Mammary epithelial cell (primary cell): ENCODE measurements at regions not wholly inside any gene's neighbourhood (a gene's known extent, or its start where the extent isn't known, plus 50 kb on each side); places are given as distances from the start of the nearest gene placed in this dataset.

Source experiments
- EZH2 ChIP-seq: IDR thresholded peaks from 2 replicates; pipeline ENCODE4 v1.6.1; 2012; ENCODE audit warnings: low read length, inconsistent platforms, borderline replicate concordance
- TF ChIP-seq, protein P1 (sequence below), 2 donors: IDR thresholded peaks in 1 of 2; conservative IDR thresholded peaks in 1 of 2; 2 replicates each; pipeline ENCODE4 v1.5.1; 2011 to 2012; ENCODE audit warnings: inconsistent platforms in 2 of 2, low read length in 2 of 2, mild to moderate bottlenecking in 2 of 2, control low read depth in 1 of 2, low read depth in 1 of 2; ENCODE audit not compliant: insufficient read depth in 1 of 2; ENCODE audit errors: extremely low read depth in 1 of 2

DNA sequence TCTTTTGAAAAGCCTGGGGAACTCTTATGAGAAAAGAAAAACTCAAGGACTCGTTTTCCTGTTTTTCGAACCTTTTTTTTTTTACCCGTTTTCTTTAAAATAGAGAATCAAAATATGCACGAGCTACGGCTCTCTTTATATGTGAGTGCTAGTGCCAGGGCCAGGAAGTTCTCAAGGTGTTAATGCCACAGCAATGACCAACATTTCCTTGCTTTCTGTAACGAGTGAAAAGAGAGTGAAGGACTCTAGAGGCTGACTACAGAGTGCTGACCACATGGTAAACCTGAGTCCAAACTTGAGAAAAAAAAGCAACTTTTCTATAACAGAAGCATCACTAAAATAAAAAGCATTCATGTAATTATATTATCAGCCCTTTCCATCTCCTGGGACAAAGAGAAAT lies 102.2 kb upstream of the SLC28A3 start:
- TF ChIP-seq EZH2 = no peak
- TF ChIP-seq, protein P1, sequence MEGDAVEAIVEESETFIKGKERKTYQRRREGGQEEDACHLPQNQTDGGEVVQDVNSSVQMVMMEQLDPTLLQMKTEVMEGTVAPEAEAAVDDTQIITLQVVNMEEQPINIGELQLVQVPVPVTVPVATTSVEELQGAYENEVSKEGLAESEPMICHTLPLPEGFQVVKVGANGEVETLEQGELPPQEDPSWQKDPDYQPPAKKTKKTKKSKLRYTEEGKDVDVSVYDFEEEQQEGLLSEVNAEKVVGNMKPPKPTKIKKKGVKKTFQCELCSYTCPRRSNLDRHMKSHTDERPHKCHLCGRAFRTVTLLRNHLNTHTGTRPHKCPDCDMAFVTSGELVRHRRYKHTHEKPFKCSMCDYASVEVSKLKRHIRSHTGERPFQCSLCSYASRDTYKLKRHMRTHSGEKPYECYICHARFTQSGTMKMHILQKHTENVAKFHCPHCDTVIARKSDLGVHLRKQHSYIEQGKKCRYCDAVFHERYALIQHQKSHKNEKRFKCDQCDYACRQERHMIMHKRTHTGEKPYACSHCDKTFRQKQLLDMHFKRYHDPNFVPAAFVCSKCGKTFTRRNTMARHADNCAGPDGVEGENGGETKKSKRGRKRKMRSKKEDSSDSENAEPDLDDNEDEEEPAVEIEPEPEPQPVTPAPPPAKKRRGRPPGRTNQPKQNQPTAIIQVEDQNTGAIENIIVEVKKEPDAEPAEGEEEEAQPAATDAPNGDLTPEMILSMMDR (conservative IDR thresholded peaks at IDR 0.05 in 1 of 2, IDR thresholded peaks at IDR 0.05 in 1 of 2; ENCODE audit: extremely low read depth in 1 of 2, insufficient read depth in 1 of 2, low read depth in 1 of 2, low read length in 2 of 2) = no peak
